Sciatic nerve (tissue), 2 donors: ENCODE measurements at regions not wholly inside any gene's neighbourhood (a gene's known extent, or its start where the extent isn't known, plus 50 kb on each side); places are given as distances from the start of the nearest gene placed in this dataset.

Source experiments
- ATAC-seq: fragments of 200-7000 bp; cut with Tn5 transposase; one replicate; pipeline ENCODE4 v1.9.1; 2020; ENCODE audit warnings: mild to moderate bottlenecking, moderate library complexity
- DNase-seq: peaks from one replicate; pipeline ENCODE4 v3.0.0-alpha.2; 2020; ENCODE audit warnings: low spot score
- intact Hi-C: fragments of 100-400 bp; cut with DNase I; formaldehyde crosslinking; loops from one replicate; pipeline ENCODE4 v1.14.2; 2022
- donor health status: DM: no; HTN: no; CAD: no.
- donor health status: DM: no; HTN: no; CAD: no.

DNA sequence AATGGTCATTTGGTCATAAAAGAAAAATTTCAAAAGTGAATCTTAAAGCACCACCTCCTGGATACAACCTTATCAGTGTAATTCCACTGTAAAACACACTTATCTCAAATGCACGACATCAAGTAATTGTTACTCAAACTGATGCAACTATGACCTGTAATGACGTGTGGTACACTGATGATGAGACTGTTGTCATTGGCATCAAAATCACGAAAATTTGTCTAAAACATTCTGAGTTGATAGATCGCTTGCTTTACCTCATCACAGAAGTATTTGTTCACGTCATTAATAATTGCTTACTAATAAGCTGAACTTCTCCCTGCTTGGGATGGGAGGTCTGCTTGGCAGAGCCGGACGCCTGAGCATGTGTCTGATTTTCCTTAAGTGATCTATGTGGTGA, 221.8 kb upstream of the KLF6 start:
- ATAC-seq (no peak), DNase-seq (no peak)
- intact Hi-C loops = no loop called here

DNA sequence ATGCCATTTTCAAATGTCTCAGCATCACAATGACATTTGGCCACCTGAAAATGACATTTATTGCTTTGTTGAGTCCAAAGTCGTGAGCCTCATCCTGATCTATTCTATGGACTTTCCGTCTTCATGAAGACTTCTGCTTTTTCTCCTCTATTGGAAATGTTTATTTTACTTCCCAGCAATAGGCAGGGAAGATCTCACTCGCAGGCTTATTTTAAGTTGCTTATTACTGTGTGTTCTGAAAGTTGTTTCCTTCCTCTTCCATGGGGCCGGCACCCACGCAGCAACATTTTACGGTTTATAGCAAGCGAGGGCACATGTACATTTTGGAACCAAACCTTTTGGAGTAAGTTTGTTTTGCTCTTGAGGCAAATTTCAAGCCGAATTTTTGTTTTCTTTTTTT, 221.0 kb upstream of the KLF6 start:
- peak; percentile 77 for ATAC-seq
- intact Hi-C loops = no loop called here

DNA sequence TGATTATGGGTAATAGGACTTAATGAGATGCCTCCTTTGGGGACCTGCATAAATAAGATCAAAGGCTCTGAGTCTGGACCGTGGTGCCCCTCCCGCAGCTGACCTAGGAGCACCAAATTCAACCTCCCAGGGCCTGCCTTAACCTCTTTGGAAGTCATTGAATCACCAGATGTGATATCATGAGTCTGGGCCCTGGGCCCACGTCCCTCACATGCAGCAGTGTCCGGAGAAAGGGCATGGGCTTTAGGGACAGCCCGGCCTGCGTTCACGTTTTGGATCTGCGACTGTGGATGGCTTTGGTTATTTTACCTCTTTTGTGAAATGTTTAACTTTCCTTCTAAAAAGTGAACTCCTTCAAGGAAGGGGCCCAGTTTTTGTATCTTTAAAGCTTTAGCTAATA, 220.0 kb upstream of the KLF6 start:
- ATAC-seq = peak; percentile 28
- intact Hi-C loops = no loop called here
- DNase-seq = no peak

More for the DNA sequence above, 221.0 kb upstream of the KLF6 start:
- no peak for DNase-seq

DNA sequence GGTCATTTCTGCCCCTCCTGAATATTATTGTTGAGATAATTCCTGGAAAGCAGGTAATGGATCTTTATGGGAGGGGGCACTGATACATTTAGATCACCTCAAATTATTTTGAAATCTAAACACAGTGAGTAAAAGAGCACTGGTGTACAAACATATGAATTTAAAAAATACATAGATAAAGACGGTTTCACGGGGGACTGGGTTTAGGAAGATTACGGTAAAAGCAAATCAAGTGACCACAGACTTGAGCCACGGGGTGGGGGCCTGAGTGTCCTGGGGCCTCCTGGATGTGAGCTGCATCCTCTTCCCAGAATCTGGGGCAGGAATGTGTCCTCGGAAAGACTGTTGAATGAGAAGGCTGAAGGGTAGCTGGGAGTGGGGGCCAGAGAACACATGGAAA, 219.1 kb upstream of the KLF6 start:
- DNase-seq (no peak), ATAC-seq (no peak)
- intact Hi-C loops = no loop called here

DNA sequence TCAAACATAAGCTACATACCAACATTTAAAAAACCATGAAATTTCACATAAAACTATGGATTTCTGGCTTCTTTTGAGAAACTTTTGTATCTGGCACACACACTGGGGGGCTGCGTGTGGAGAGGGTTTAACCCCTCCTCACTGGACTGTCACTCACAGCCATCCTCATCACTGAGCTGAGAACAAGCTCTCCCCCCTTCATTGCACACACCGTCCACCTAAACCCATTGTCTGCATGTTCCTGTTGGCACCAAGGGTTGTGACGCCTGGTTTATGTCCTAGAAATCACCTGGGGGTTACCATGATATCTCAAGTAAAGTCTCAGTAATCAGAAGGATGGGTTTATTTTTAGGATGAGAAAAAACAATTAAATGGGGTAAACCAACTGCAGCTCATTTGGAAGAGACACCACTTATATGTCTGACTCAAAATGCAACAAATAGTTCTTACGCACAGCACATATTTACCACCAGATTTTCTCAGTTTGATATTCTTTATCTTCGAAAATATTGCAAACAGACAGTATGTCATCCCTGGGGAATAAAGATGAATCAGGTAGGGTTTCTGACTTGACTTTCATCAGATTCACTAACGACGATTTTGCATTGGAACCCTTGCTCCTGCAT, 218.5 kb upstream of the KLF6 start:
- intact Hi-C loops = no loop called here
- no peak for ATAC-seq
- DNase-seq = no peak

DNA sequence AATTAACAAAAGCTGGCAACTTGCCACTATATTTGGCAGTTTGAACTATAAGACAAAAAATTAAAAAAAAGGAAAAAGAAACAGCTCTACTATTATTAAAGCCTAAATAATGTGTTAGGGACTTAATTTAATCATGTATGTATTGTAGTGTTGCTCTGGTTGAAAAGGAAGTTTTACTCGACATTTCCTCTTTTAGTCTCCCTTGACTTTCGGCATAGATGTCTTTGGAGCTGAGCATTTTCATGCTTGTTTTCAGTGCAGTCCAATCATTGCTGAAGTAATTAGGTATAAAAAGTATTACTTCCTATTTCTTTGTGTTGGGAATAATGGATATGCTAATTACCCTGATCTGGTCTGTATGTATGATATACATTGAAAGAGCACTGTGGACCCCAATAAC, 216.8 kb upstream of the KLF6 start:
- ATAC-seq (no peak), DNase-seq (no peak)
- intact Hi-C loops = no loop called here

DNA sequence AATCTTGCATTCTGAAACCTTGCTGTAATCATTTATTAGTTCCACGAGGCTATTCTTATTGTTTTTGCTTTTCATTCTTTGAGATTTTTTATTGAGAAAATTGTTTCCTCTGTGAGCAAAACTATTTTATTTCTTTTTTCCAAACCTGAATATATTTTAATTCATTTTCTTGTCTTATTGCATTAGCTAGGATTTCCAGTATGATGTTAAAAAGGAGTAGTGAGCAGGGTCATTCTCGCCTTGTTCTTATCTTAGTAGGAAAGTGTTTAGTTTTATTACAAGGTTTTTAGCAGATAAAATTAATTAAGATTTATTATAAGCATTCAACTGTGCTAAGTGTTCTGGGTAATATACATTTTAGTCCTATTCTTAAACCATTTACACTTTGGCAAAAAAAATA, 214.6 kb upstream of the KLF6 start:
- ATAC-seq = no peak
- intact Hi-C loops = no loop called here
- DNase-seq = no peak

DNA sequence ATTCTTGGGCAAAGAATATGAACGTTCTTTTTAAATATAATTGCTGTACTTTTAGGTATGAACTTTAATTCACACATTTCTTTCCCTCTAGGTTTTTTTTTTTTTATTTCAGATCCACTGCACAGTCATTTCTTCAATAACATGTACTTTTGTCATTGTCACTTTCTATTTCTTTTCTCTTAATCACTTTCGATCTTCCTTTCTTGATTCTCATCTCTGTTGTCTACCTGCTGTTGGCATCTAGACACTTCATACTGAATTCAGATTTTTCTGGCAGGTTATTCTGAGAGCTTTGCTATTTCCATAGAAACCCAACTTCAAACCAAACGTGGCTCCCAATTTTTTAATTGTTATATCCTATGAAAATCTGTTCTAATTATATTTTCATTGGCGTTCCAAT, 211.7 kb upstream of the KLF6 start:
- intact Hi-C loops = no loop called here
- DNase-seq (no peak), ATAC-seq (no peak)

DNA sequence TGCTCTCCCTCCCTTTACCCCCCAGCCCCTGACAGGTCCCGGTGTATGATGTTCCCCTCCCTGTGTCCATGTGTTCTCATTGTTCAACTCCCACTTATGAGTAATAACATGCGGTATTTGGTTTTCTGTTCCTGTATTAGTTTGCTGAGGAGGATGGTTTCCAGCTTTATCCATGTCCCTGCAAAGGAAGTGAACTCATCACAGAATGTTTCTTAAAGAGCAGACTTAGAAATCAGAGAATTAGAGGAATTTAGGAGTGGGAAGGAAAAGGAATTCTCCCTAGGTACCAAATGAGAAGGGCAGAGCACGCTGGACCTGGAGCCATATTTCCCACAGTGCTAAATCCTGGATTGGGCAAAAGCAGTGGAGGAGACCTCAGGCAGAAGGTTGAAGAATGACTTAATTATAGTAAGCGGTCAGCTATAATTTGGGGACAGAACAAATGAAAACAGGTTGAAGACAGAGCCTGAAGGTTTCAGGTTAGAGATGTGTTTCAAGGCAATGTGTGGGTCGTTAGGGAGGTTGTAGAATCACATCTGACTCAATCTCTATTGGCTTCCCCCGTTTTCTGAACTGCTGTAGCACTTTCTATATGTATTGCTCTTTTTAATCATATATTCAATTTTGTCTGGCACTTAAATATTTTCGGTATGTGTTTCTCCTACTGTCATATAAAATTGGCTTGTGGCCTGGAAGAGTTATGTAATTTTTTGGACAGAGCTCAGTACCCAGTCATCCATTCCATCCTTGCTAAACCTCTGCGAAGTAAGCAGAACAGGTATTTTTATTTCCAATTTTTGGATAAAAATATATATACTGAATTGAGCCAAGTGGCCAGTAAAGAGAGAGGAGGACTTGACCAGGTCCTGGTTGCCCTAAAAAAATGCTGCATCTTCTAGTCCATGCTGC, 210.5 kb upstream of the KLF6 start:
- DNase-seq = no peak
- intact Hi-C loops = no loop called here
- no peak for ATAC-seq

DNA sequence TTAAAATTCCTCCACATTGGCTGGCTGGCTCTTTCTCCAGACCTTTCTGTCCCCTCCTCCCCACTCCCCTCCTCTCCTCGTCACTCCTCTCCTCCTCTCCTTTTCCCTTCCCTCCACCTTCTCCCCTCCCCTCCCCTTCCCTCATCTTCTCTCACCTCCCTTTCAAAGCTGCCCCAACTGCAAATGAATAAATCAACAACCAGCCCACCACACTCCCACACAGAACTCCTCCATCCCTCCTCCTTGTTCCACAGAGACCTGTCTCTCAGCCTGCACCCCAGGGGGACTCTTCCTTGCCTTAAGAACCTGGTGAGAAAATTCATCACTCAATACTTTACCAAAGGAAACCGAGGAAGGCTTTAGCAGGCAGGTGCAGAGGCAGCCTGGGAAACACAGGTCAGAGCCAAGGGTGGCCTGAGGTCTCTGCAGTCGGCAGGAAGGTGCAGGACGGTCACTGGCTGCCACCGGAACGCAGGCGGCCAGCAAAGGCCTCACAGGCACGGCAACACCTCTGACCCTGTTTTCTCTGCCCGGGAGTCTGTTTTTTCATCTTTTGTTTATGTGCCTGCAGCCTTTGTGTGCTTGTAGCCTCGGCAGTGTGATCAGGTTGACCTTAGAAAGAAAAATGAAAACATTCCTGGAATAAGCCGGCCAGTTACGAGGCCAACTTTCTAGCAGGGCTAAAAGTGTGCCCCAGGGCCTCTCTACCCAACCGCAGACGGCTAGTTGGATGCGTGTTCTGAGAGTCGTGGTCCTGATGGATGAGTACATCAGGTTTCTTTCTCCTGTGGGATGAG, 207.6 kb upstream of the KLF6 start:
- intact Hi-C loops = no loop called here
- ATAC-seq = peak; percentile 24

DNA sequence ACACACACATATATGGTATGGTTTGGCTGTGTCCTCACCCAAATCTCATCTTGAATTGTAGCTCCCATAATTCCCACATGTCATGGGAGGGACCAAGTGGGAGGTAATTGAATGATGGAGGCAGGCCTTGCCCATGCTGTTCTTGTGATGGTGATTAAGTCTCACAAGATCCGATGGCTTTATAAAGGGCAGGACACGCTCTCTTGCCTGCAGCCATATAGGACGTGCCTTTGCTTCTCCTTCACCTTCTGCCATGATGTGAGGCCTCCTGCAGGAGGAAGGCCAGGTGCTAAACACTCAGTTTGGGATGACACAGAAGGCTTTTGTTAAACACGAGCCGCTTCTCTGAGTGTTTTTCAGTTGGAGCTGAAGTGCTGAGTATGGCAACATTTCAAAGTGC, 205.3 kb upstream of the KLF6 start:
- no peak for ATAC-seq

More for the DNA sequence above, 207.6 kb upstream of the KLF6 start:
- no peak for DNase-seq

DNA sequence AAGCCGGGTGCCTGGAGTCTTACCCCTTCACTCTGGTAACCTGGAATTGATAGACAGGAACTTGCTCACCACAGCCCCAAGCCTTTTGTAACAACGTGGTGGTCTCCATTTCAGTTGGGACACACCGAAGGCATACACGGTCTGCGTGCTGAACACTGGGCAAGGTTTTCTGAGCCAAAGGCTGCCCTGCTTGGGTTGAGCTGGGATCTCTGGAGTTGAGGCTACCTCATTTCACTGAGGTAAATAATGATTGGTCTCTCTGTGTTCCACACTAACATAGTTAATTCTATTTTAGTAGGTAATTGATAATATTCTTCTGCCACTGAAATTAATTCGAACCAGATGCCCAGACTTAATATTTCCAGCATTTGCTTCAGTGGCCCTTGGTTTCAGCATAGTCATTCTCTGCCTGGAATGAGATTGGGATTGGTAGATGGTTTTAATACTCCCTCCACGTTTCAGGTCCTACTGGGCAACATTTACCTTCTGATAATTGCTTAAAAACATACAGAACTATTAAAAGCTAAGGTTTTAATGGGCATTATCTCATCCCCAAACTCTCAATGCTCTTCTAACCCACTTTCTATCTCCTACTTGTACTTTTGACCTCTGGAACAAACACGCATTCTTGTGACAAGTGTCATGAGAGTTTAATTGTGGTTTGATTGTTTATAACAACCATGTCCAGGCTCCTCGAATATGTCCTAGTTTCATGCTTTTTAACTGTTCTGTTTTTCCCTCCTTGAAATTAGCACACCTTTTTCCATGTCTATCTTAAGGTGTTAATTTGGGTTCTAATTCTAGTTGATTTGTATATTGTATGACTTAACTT, 202.3 kb upstream of the KLF6 start:
- DNase-seq = no peak
- peak; percentile 53 for ATAC-seq

More for the DNA sequence above, 205.3 kb upstream of the KLF6 start:
- intact Hi-C loops = no loop called here
- DNase-seq = no peak

DNA sequence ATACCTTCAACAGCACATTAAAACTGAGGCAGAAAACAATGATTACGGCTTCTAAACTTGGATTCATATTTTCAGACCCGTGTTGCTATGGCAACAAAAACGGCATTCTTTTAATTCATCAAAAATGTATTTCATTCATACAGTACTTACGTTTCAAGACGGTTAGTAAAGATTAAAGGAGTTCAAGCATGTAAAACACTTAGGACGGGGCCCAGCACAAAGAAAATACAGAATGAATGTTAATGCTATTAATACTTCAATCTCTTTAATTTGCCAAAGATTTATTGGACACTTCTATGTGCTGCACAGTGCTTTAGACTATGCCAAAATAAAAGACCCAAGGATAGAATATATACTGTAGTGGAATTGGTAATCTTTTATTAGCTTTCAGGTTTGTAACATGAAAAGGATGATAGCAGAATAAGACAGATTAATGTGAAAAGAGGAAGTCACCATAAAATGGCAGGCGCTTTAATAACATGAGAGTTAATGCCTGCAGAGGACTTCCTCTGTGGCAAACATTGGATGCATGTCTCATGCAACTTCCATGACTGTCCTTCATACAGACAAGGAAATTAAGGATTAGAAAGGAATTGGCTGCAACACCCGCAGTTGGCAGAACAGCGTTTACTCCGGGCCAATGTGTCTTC, 201.6 kb upstream of the KLF6 start:
- ATAC-seq (no peak), DNase-seq (no peak)
- intact Hi-C loops = no loop called here

More for the DNA sequence above, 202.3 kb upstream of the KLF6 start:
- intact Hi-C loops = no loop called here

DNA sequence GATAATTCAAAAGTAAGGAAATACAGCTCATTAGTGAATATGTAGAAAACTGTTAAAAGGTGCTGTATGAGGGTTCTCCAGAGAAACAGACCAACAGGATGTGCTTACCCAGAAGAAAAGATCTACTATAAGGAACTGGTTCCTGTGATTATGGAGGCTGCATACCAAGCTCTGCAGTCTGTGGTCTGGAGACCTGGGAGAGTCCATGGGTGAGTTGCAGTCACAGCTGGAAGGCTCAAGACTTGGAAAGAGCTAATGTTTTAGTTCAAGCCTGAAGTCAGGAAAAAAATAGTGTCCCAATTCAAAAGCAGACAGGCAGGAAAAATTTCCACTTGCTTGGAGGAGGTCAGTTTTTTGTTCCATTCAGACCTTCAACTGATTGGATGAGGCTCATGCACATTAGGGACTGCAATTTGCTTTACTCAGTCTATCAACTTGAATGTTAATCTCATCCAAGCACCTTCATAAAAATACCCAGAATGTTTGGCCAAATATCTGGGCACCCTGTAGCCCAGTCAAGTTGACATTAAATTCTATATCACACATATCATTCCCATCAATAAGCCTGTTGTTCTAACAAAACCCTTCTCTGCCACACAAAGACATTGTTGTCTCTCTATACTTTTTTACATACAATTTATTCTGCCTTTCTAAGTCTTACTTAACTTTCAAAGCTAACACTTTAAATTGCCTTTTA, 197.9 kb upstream of the KLF6 start:
- no peak for DNase-seq
- ATAC-seq = no peak
- intact Hi-C loops = no loop called here

DNA sequence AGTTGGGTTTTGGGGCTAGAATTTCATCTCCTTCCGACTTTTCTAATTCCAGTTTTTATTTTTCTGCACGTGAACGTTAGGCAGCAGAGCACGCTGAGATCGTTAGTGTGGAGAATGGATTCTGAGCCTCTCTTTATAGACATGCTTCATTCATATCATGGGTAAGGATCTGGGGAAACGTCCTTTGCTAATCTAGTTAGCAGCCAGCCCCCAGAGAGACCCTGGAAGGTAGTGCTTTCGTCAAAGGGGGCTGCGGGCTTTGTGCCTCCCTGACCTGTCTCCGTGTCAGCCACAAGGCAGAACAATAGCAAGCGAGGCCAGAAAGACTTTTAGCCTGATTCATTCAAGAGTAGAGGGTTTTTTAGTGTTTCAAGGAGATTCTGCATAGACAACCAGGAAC, 196.3 kb upstream of the KLF6 start:
- intact Hi-C loops = no loop called here
- ATAC-seq (no peak), DNase-seq (no peak)

DNA sequence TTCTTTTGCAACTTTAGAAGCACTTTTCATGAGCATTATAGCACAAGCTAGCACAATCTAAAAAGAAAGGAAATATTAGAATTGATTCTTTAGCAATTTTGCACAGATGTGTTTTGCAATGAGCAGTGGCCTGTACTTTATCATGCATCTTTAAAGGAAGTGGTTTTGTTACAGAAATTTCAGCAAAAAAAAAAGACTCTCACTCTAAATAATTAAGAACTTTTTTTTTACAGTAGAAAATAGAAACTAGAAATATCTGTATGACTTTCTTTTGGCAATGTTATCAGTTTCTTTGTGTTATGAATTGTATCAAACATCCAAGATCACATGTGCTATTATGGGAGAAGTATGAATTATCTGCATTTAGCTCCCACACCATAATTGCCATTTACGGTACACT, 195.7 kb upstream of the KLF6 start:
- intact Hi-C loops = no loop called here
- ATAC-seq (no peak), DNase-seq (no peak)

DNA sequence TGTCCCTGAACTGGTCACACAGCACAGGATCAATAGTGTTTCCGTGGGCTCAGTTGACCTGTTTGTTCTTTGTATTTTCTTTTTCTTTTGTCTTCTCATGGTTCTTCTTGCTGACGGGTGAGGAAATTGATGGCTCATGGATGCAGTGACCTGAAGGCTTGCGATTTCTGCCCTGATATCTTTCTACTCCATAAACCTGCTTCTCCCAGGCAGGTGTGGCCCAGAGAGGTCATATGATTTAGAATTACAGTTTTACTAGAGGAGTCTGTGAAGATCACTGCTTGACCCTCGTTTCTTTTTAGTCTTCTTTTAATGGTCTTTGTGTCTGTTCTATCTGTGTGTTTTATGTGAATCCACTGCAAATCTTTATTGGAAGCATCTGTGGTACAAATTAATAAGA, 195.1 kb upstream of the KLF6 start:
- DNase-seq (no peak), ATAC-seq (no peak)
- intact Hi-C loops = no loop called here

DNA sequence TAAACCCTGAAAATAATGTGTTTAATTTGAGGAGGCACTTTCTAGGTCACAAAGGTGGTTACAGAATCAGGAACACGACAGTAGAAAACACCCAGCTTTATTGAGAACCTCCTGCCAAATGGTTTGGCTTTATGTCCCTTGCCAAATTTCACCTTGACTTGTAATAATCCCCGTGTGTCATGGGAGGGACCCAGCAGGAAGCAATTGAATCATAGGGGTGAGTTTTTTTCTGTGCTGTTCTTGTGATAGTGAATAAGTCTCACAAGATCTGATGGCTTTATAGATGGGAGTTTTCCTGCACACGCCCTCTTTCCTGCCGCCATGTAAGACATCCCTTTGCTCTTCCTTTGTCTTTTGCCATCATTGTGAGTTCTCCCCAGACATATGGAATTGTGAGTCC, 193.8 kb upstream of the KLF6 start:
- DNase-seq (no peak), ATAC-seq (no peak)
- intact Hi-C loops = no loop called here
